ENCODE measurements at regions not wholly inside any gene's neighbourhood (a gene's known extent, or its start where the extent isn't known, plus 50 kb on each side); places are given as distances from the start of the nearest gene placed in this dataset.
"Not testable (repeated sequence)": the region's sequence is repeated elsewhere in the genome, so short reads cannot be mapped to it uniquely, and the experiment has no call there.

DNA sequence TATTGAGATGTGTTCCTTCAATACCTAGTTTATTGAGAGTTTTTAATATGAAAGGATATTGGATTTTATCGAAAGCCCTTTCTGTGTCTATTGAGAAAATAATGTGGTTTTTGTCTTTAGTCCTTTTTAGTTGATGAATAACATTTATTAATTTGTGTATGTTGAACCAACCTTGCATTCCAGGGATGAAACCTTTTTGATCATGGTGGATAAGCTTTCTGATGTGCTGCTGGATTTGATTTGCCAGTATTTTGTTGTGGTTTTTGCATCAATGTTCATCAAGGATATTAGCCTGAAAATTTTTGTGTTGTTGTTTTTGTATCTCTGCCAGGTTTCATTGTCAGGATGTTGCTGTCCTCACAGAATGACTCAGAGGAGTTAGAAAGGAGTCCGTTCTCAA lies 1710.4 kb downstream of the SUCLG1 start:
- no peaks in the 10 kb centered on the region for H3K4me1 Mint-ChIP-seq
- no peak overlapping the region for H3K4me3 Mint-ChIP-seq
- peaks cover 22 to 24% of the 10 kb centered on the region in 2 donors for H3K9me3 Mint-ChIP-seq
- no peaks in the 10 kb centered on the region for H3K27me3 Mint-ChIP-seq
- H3K27ac Mint-ChIP-seq: no peak overlapping the region
- no peaks in the 10 kb centered on the region for H3K36me3 Mint-ChIP-seq
- ATAC-seq (replicated peaks) (no peak), DNase-seq (no peak)

GRCh38 chr2:82740527-82740926 lies 1718.6 kb downstream of the SUCLG1 start:
- Mint-ChIP-seq H3K27me3 (no peaks in the 10 kb centered on the region), H3K36me3 (no peaks in the 10 kb centered on the region), H3K9me3 (peaks cover 9 to 10% of the 10 kb centered on the region in 2 donors), H3K4me3 (no peak overlapping the region), H3K27ac (no peak overlapping the region), H3K4me1 (no peaks in the 10 kb centered on the region)
- DNase-seq (no peak), ATAC-seq (replicated peaks) (no peak)

DNA sequence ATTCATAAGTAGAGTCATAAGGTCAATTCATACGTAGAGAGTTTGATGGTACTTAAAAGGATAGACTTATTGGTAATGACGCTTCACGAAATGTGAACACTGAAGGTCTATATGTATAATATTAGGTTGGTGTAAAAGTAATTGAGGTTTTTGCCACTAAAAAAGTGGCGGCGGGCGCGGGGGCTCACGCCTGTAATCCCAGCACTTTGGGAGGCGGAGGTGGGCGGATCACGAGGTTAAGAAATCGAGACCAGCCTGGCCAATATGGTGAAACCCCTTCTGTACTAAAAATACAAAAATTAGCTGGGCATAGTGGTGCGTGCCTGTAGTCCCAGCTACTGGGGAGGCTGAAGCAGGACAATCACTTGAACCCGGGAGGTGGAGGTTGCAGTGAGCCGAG lies 1721.1 kb downstream of the SUCLG1 start:
- not testable (repeated sequence) for H3K27ac Mint-ChIP-seq; ATAC-seq (replicated peaks)

DNA sequence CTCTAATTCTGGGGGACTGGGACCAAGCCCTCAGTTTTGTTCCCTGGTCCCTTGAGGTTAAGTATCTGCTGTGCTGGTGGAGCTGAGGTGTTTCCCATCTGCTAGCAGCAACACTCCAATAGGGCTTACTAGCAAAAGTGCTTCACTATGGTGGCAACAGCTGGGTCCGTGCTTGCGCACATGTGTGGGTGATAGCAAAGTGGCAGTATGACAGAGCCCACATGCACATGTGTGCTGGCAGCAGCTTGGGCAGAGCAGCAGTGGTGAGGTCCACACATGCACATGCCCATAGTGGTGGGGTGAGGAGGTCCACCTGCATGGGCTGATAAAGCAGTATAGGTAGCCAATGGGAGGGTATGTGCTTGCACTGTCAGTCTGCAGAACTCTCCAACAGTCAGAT lies 1723.7 kb downstream of the SUCLG1 start:
- DNase-seq: no peak
- Mint-ChIP-seq H3K4me3 (no peak overlapping the region), H3K4me1 (no peaks in the 10 kb centered on the region), H3K27ac (no peak overlapping the region), H3K9me3 (peaks cover 0 to 5% of the 10 kb centered on the region in 2 donors), H3K36me3 (no peaks in the 10 kb centered on the region), H3K27me3 (no peaks in the 10 kb centered on the region)
- ATAC-seq (replicated peaks): no peak

More for the DNA sequence above, 1721.1 kb downstream of the SUCLG1 start:
- H3K36me3 Mint-ChIP-seq, DNase-seq, H3K27me3 Mint-ChIP-seq, H3K4me1 Mint-ChIP-seq, H3K4me3 Mint-ChIP-seq: not testable (repeated sequence)
- peaks cover 7 to 10% of the 10 kb centered on the region in 2 donors for H3K9me3 Mint-ChIP-seq

DNA sequence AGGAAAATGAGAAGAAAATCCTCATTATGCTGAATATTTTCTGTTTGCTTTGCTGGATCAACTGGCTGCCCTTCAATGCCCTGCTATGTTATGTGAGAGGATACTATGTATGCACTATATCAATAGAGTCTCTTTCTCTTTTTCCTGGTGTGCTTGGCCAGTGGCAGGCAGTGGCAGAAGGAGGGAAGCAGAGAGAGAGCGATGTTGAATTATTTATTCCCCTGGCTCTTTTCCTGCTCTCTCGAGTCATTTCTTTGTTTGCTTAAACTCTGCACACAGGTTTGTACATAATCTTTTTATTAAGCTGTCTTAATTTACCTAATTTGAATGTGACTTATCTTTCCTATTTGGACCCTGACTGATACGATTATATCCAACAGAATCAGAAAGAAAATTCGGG lies 1727.3 kb downstream of the SUCLG1 start:
- H3K4me3 Mint-ChIP-seq: no peak overlapping the region
- no peaks in the 10 kb centered on the region for H3K27me3 Mint-ChIP-seq
- H3K9me3 Mint-ChIP-seq: peaks cover 5% of the 10 kb centered on the region in 2 donors
- no peaks in the 10 kb centered on the region for H3K4me1 Mint-ChIP-seq
- ATAC-seq (replicated peaks): no peak
- no peaks in the 10 kb centered on the region for H3K36me3 Mint-ChIP-seq
- no peak overlapping the region for H3K27ac Mint-ChIP-seq
- DNase-seq: no peak

DNA sequence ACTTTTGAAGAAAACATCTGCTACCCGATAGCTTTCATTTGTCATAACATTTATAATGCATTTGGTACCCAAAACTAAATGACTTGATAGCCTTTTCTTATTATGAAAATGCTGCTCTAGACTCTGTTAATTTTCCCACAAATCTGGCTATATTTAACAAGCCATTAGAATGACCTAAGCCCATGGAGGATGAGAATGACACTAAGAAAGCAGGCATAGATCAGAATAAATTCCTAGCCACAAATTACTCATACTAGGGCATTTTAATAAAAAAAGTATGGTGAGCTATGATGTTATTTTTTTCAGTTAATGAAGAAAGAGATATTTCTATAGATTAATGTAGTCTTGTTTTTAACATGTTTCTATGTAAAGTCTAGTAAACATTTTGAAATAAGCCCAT lies 1728.3 kb downstream of the SUCLG1 start:
- ATAC-seq (replicated peaks): no peak
- DNase-seq: no peak
- peaks cover 3 to 5% of the 10 kb centered on the region in 2 donors for H3K9me3 Mint-ChIP-seq
- H3K4me3 Mint-ChIP-seq: no peak overlapping the region
- no peaks in the 10 kb centered on the region for H3K27me3 Mint-ChIP-seq
- no peaks in the 10 kb centered on the region for H3K36me3 Mint-ChIP-seq
- no peaks in the 10 kb centered on the region for H3K4me1 Mint-ChIP-seq
- no peak overlapping the region for H3K27ac Mint-ChIP-seq

DNA sequence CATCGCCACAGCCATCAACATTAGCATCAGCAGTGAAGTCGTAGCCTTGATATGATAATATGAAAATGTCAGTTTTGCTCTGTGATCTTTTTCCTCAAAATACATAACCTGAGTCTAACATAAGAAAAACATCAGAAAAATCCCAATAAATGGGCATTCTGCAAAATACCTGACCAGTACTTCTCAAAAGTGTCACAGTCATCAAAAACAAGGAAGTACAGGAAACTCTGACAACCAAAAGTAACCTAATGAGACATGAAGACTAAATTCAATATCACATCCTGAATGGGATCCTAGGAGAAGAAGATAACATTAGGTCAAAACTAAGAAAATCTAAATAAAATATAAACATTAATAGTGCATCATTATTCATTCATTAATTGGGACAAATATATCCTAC lies 1731.0 kb downstream of the SUCLG1 start:
- no peak overlapping the region for H3K27ac Mint-ChIP-seq
- peaks cover 0 to 5% of the 10 kb centered on the region in 2 donors for H3K9me3 Mint-ChIP-seq
- no peaks in the 10 kb centered on the region for H3K4me1 Mint-ChIP-seq
- ATAC-seq (replicated peaks) (no peak), DNase-seq (no peak)
- no peak overlapping the region for H3K4me3 Mint-ChIP-seq
- no peaks in the 10 kb centered on the region for H3K36me3 Mint-ChIP-seq
- no peaks in the 10 kb centered on the region for H3K27me3 Mint-ChIP-seq

DNA sequence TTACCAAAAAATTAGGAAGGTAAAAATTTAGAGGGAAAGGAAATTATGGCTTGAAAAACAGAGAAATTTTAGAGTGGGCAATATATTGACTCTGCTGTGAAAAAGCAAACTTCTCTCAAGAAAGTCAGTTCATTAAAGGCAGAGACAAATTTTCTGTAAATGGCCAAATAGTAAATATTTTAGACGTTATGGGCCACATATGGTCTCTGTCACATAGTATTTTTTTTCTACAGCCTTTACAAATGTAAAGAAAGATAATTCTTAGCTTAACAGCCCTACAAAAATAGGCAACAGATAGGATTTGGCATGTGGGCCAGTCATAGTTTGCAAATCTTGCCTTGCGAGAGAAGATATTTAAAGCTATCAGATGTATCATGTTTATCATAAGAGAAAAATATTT lies 1750.4 kb downstream of the SUCLG1 start:
- ATAC-seq (replicated peaks) (no peak), DNase-seq (no peak)
- Mint-ChIP-seq H3K36me3 (no peaks in the 10 kb centered on the region), H3K4me1 (no peaks in the 10 kb centered on the region), H3K4me3 (no peak overlapping the region), H3K9me3 (peaks cover 0 to 6% of the 10 kb centered on the region in 2 donors), H3K27ac (no peak overlapping the region), H3K27me3 (no peaks in the 10 kb centered on the region)

DNA sequence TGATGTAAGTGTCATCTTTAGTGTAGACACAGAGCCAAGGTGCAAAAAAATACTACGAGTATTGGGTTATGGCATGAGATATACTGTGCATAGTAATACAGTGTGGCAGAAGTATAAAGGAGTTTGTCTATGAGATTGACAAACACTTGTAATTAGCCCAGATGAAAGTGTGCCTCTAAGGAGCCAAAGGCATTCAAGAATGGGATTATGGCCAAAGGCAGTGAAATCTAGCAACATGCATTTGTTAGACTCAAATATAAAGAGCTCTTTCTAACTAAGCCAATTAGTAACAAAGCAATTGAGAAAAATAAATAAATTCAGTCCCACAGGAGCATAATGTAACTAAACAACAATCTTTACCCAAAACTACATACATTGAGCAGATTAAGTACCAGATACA lies 1761.8 kb downstream of the SUCLG1 start:
- Mint-ChIP-seq H3K36me3 (no peaks in the 10 kb centered on the region), H3K27me3 (no peaks in the 10 kb centered on the region), H3K4me1 (no peaks in the 10 kb centered on the region), H3K4me3 (no peak overlapping the region), H3K27ac (no peak overlapping the region), H3K9me3 (peaks cover 3 to 9% of the 10 kb centered on the region in 2 donors)
- ATAC-seq (replicated peaks) (no peak), DNase-seq (no peak)

- Mint-ChIP-seq H3K4me1 (no peaks in the 10 kb centered on the region), H3K9me3 (peaks cover 0 to 6% of the 10 kb centered on the region in 2 donors), H3K36me3 (no peaks in the 10 kb centered on the region)
Observed at GRCh38 chr2:82694431-82694830, 1764.6 kb downstream of the SUCLG1 start.

DNA sequence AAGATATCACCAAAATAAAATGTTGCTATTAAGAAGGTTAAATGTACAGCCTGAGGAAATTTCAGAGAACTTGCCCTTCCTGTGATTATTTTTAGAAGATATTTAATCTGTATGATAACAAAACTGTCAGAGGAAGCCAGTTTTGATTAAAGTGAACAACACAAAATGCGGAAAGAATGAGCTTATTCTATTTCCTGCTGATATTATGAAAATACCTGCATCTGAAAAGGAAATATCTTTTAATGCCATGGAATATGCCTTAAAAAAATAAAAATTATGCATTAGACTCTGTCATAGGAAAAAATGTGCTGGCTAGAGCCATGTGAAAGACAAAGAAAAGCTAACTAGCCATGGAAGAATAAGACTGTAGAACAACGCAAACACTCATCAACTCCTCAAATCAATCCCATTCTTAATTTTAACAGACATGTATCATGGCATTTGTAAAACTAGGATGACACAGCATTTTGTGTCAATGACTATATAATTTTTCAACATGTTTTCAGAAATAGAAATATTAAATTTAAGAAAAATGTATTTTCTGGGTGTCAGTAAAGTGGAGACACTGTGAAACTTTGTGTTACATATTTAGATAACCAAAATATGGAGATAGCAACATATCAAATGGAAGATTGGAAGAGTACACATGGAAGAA lies 1768.2 kb downstream of the SUCLG1 start:
- Mint-ChIP-seq H3K4me3 (no peak overlapping the region), H3K4me1 (no peaks in the 10 kb centered on the region), H3K27me3 (no peaks in the 10 kb centered on the region), H3K27ac (no peak overlapping the region), H3K9me3 (peaks cover 4% of the 10 kb centered on the region in 2 donors), H3K36me3 (no peaks in the 10 kb centered on the region)
- no peak for ATAC-seq (replicated peaks)
- no peak for DNase-seq

More at GRCh38 chr2:82694431-82694830, 1764.6 kb downstream of the SUCLG1 start:
- no peak for ATAC-seq (replicated peaks)
- no peak for DNase-seq
- Mint-ChIP-seq H3K27me3 (no peaks in the 10 kb centered on the region), H3K4me3 (no peak overlapping the region), H3K27ac (no peak overlapping the region)

DNA sequence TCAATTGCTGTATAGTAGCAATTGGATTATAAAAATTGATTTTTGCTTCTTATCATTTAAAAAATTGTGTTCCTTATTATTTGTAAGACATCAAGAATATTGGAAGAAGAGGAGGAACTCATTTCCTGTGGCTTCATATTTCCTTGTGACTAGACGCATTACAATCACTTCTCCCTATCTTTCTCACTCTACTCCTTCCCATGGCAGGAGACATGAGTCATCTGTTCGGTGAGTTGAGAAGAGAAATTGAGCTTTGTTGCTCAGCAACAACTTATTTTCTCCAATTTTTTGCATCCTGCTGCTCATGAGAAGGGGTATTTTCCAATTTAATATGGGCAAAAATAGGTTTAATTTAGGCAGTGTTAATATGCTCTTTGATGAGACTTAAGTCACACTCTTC lies 1783.9 kb downstream of the SUCLG1 start:
- H3K27me3 Mint-ChIP-seq: no peaks in the 10 kb centered on the region
- H3K9me3 Mint-ChIP-seq: peaks cover 0 to 2% of the 10 kb centered on the region in 2 donors
- ATAC-seq (replicated peaks) (no peak), DNase-seq (no peak)
- H3K36me3 Mint-ChIP-seq: no peaks in the 10 kb centered on the region
- no peaks in the 10 kb centered on the region for H3K4me1 Mint-ChIP-seq
- no peak overlapping the region for H3K27ac Mint-ChIP-seq
- H3K4me3 Mint-ChIP-seq: no peak overlapping the region

- H3K4me1 Mint-ChIP-seq: no peaks in the 10 kb centered on the region
Observed at GRCh38 chr2:82674652-82675051, 1784.4 kb downstream of the SUCLG1 start.

DNA sequence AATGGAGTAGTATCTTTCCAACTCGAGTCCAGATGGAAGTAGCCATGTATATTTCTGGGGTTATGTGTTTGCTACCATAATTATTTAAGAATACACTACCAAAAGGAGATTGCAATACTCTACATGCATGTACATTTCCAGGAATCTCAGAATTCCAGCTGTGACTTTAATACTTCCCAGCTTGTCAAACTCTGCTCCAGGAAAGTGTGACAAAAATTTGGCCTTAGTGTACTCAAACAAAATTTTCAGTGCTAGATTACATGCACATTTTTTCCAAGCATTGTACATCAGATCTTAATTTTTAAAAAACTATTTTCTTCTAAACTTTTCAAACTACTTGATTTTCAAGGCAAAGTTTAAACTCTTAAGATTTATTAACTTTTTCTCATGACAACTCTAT lies 1791.6 kb downstream of the SUCLG1 start:
- H3K9me3 Mint-ChIP-seq: peaks cover 0 to 2% of the 10 kb centered on the region in 2 donors
- H3K27ac Mint-ChIP-seq: no peak overlapping the region
- H3K36me3 Mint-ChIP-seq: no peaks in the 10 kb centered on the region
- no peaks in the 10 kb centered on the region for H3K4me1 Mint-ChIP-seq
- H3K4me3 Mint-ChIP-seq: no peak overlapping the region
- DNase-seq (no peak), ATAC-seq (replicated peaks) (no peak)
- no peaks in the 10 kb centered on the region for H3K27me3 Mint-ChIP-seq

More at GRCh38 chr2:82674652-82675051, 1784.4 kb downstream of the SUCLG1 start:
- Mint-ChIP-seq H3K9me3 (peaks cover 0 to 2% of the 10 kb centered on the region in 2 donors), H3K27ac (no peak overlapping the region), H3K36me3 (no peaks in the 10 kb centered on the region), H3K27me3 (no peaks in the 10 kb centered on the region), H3K4me3 (no peak overlapping the region)
- ATAC-seq (replicated peaks): no peak
- DNase-seq: no peak

- Mint-ChIP-seq H3K27me3 (no peaks in the 10 kb centered on the region), H3K4me3 (no peak overlapping the region), H3K4me1 (no peaks in the 10 kb centered on the region), H3K27ac (no peak overlapping the region), H3K9me3 (peaks cover 0 to 2% of the 10 kb centered on the region in 2 donors), H3K36me3 (no peaks in the 10 kb centered on the region)
- ATAC-seq (replicated peaks) (no peak), DNase-seq (no peak)
Observed at GRCh38 chr2:82665691-82666090, 1793.4 kb downstream of the SUCLG1 start.
